Stomach (tissue), 4 donors: ENCODE measurements at regions not wholly inside any gene's neighbourhood (a gene's known extent, or its start where the extent isn't known, plus 50 kb on each side); places are given as distances from the start of the nearest gene placed in this dataset.

Source experiments
- POLR2A ChIP-seq, 4 donors: fragments of 450-650 bp; IDR thresholded peaks; one replicate each; pipeline ENCODE4 v1.6.1; 2016; ENCODE audit warnings: antibody characterized with exemption in 4 of 4, control low read depth in 2 of 4, mild to moderate bottlenecking in 1 of 4, moderate library complexity in 1 of 4
- POLR2AphosphoS5 ChIP-seq, 3 donors: sonication (generic); formaldehyde crosslinking; IDR thresholded peaks; one replicate each; pipeline ENCODE4 v1.6.1; 2016; ENCODE audit warnings: antibody characterized with exemption in 3 of 3

DNA sequence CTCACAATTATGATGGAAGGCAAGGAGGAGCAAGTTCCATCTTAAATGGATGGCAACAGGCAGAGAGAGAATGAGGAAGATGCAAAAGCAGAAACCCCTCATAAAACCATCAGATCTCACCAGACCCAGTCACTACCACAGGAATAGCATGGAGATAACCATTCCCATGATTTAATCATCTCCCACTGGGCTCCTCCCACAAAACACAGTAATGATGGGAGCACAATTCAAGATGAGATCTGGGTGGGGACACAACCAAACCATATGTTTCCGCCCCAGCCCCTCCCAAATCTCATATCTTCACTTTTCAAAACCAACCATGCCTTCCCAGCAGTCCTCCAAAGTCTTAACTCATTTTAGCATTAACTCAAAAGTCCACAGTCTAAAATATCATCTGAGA is 304.0 kb downstream of the TUSC1 start:
- TF ChIP-seq POLR2AphosphoS5 (IDR thresholded peaks at IDR 0.05) (no peak), POLR2A (IDR thresholded peaks at IDR 0.05) (no peak)
